NCI-H82 treated with DMSO at 0.1 percent for 48 hours (cell line): ENCODE measurements at regions not wholly inside any gene's neighbourhood (a gene's known extent, or its start where the extent isn't known, plus 50 kb on each side); places are given as distances from the start of the nearest gene placed in this dataset.

Source experiments
- DNase-seq: peaks from one replicate; lab custom pipeline; 2025; ENCODE audit not compliant: unreplicated experiment; lab: John Stamatoyannopoulos, UW

DNA sequence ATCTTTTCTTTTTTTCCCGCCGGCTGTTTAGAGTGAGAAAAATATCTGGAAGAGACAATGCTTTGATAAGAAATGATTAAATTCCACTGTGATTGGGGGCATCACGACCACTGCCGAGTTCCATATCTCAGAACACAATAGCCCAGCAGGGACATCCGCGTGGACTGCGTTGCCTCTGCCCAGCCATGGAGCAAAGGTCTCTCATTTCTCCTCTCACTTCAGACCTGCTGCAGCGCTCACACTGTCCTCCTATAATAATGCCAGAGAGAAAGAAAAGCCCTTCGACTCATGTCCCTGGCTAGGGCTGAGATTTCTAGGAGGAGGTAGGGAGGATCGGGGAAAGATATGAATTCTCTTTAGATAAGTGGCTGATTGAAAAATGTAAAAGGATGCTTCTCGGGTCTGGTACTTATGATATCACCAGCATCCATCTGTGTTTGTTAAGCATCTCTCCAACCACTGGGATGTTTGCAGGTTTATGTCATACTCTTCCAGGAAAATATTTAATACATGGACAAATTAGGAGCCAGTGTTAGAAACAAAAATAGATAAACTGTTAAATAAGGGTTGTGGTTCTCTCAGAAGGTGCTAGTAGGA is 472.9 kb upstream of the AKR1E2 start:
- no peak for DNase-seq

DNA sequence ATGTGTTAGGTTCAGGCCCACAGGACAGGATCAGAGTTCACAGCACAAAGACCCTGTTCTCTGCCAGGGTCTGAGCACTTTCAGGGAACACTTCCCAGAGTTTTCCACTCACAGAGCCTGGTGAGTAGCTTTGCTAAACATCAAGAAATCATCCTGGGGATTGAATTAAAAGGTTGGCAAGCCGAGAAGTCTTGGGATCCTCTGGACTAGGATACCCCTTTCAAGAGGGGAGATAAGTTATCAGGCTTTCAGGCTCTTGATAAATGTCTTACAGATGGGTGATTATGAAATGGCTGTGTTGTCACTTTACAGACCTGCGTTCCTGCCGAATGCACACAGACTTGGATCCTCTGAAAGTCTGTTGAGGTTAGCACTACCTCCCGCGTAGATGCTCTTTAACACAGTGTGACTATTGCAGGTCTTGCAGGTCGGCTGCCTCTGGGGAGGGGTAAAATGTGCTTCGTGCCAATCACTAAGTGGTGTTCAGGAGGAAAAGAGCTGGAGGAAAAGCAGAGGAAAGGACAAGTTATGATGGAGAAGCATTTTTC is 473.5 kb upstream of the AKR1E2 start:
- DNase-seq = no peak

DNA sequence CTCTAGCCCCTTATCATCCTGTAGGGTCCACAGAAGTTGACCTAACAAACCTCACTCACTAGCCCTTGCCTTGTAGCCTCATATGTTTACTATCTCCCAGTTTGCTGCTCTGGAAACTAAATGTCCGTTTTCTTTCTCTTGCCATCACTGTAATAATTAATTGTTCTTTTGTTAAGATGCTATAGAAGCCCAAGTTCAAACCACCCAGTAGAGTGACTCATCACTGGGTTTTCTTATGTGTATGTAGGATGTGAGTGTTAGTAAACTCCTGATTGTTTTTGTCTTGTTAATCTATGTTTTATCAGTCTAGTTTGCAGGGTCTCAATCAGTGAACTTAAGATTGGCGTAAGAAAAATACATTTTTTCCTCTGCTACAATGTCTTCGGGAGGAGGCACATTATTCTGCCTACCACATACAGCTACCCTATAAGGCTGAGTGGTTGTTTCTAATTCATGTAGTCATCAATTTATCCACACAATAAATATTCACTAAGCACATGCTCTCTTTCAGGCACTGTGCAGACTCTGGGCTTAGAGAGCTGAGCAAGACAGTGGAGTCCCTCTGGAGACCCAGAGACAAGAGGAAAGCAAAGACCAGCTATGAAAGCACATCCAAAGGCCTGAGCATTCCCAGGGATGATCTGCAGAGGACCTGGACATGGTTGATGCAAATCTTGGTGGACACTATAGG is 474.1 kb upstream of the AKR1E2 start:
- no peak for DNase-seq

DNA sequence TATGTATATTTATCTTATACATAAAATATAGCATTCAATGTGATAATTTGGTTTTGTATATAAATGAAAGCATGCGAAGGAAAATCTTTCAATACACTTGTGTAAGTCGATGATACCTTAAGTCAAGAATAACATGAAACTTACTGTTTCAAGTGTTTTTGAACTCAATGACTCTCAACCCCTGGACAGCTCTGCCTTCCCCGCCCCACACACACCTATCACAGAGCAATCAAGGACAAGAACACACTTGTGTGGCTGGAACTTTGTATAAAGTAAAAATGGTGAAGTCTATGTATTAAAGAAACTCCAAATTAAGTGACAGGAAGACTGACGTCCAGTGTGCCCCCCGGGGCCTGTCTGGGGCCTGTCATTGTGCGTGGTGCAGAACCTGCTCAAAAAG is 478.6 kb upstream of the AKR1E2 start:
- no peak for DNase-seq

DNA sequence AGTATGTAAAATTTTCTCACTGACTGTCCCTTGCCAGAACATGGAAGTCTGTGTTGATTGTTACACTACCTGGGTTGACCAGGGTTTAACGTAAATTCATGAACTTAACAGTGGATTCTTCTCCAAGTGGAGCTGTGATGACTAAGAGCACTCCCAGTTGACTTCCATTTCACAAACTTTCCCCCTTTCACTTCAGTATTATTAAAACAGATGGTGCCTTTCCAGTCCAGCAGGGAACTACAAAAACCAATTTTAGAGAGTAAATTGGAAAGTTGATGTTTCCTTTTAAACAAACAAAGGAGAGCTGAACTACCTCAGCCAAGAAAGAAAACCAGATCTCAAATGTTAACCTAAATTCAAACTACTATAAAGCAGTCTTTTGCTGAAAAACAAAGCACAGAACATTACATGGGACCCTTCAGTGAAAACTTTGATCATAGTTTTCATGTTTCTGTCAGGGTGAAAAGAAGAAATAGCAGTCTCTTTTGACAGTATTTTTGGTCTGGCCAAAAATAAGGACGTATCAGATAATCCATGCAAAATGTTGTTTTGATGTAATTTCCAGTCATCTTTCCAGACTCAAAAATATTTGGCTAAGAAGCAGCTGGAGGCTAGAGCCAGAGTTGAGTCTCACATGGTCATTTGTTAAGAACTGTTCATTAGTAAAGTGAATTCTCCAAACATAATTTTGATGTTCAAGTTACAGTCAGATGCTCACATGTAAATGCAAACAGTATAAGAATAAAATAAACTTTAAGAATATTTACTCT is 479.9 kb upstream of the AKR1E2 start:
- DNase-seq = no peak

DNA sequence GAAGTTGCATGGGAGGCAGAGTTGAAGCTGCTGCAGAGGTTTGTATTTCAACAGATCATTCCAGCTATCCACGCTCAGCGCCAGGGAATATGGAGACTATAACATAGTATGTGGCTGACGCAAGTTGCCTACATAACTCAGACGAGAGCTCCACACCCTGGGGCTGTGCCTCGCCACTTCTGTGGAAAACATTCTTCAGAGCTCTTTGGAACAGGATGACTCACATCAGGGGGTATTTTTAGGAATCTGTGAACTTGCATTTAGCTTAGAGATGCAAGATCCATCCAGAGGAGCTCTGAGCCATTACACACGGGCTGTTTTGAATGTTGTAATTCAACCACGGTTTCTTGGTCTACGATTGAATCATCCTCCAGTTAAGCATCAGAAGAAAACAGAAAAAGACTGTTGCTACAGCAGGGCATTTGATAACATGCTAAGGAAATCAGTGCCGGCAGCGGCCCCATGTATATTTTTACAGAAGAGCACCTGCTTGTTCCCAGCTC is 481.5 kb upstream of the AKR1E2 start:
- no peak for DNase-seq

DNA sequence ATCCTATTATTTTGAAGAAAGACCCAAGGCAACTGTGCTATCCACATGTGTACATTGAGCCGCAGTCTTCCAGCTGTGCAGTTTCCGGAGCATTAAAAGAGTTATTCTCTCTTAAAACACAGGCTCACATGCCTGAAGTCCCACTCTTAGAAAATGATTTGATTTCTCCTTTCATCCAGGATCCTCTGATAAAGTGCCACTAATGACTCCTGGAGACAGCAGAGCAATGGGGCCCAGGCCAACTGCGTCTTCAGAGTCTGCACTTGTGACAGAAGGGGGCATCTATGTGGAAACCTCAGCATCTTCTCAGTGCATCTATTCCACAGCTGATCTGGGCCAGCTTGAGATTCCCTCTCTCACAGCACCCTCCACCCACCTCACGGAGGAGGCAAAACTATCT is 482.1 kb upstream of the AKR1E2 start:
- DNase-seq = no peak

DNA sequence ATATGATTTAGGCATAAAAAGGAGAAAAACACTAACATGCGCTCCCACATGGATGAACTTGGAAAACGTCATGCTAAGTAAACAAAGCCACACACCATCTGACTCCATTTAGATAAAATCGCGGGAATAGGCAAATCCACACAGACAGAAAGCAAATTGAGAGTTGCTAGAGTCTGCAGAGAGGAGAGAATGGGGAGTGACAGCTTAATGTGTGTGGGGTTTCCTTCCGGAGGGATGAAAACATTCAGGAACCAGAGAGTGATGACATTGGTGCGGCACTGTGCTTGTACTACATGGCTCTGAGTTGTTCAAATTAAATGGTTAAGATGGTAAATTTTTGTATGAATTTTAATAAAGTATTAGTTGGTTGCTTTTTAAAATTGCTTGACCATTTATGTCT is 482.9 kb upstream of the AKR1E2 start:
- DNase-seq = no peak

DNA sequence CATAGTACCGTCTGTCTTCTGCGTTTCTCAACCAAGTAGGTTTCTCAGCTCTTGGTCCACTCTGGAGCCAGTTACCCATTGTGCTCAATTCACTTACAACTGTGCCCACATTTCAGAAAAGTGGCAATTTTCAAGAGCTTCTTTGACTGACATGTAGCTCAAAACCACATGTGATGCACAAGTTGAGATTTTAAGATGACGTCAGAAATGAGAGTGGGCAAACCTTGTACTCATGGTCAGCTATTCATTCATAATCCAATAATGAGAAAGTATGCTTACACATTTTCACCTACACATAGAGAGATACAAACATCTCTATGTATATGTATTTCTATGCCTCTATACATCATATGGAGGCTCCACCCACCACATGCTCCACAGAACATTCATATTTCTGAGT is 487.2 kb upstream of the AKR1E2 start:
- DNase-seq = no peak

DNA sequence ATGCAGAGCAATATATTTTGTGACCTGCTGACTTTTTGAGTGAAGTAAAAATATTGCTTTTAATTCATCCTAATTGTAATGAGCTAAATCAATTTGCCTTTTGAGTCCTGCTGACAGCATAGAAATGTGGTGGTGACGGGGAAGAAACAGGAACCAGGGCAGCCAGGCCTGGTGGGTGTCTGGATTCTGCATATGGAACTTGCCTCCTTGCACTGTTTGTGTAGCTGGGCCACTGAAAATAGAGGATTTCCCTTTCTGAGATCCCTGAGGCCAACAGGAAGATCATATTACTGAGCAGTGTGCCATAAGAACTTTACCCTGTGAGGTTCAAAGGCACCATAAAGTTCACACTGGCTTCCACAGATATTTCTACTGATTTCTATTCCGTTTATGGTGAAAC is 488.4 kb upstream of the AKR1E2 start:
- no peak for DNase-seq

DNA sequence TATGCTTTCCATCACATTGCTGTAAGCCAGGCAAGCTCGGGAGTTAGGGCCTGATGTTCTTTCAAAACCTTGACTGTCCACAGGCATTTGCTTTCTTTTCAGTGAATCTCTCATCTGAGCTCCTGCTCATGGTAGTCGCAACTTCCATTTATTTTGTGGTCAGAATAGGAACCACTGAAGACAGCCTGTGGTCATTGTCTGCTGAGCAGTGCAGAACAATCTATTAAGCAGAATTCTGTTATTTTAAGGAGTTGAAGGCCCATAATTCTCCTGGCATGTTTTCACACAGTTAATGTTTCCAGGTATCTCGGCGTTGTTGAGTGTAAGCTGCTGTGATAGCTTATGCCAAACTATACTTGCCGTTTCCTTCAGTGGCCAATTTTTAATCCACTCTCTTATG is 491.1 kb upstream of the AKR1E2 start:
- no peak for DNase-seq

DNA sequence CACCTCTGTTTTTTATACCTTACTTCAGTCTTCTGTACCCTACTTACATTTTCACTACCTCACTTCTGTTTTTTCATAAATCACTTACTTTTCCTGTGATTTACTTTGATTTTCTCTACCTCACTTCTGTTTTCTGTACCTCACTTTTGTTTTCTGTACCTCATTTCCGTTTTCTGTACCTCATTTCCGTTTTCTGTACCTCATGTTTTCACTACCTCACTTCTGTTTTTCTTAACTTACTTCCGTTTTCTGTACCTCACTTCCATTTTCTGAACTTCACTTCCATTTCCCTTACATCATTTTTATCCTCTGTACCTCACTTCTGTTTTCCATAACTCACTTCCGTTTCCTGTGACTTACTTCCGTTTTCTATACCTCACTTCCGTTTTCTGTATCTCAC is 492.0 kb upstream of the AKR1E2 start:
- DNase-seq = no peak

DNA sequence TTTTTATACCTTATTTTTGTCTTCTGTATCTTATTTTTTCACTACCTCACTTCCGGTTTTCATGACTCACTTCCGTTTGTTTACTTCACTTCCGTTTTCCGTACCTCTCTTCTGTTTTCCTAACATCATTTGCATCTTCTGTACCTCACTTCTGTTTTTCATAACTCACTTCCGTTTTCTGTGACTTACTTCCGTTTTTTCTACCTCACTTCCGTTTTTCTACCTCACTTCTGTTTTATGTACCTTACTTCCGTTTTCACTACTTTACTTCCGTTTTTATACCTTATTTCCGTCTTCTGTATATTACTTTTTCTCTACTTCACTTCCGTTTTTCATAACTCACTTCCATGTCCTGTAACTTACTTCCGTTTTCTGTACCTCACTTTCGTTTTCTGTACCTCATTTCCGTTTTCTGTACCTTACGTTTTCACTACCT is 492.5 kb upstream of the AKR1E2 start:
- no peak for DNase-seq

DNA sequence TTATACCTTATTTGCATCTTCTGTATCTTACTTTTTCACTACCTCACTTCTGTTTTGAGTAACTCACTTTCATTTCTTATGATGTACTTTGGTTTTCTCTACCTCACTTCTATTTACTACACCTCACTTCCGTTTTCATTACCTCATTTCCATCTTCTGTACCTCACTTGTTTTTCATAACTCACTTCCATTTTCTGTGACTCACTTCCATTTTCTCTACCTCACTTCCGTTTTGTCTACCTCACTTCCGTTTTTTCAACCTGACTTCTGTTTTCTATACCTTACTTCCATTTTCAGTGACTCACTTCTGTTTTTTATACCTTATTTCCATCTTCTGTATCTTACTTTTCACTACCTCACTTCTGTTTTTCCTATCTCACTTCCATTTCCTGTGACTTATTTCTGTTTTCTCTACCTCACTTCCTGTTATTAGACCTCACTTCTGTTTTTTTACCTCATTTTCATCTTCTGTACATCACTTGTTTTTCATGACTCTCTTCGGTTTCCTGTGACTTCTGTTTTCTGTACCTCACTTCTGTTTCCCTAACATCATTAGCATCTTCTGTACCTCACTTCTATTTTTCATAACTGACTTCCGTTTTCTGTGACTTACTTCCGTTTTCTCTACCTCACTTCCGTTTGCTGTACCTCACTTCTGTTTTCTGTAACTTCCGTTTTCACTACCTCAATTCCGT is 493.1 kb upstream of the AKR1E2 start:
- no peak for DNase-seq

DNA sequence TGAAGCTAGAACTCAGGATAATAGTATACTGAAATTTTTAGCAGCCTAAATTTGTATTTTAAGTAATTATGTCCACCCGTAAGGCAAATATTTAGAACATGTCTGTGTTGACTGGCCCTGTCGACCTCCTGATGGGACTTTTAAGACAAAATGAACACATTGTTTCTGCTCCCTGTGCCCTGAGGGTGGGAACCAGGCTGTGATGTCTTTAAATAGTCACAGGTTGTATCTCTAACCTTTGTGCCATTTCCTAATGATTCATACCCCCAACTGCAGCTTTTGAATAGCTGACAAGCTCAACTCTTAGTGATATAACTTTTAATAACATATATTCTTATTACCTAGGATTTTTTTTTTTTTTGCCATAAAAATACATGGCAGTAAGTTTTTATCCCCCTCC is 494.9 kb upstream of the AKR1E2 start:
- DNase-seq = no peak

DNA sequence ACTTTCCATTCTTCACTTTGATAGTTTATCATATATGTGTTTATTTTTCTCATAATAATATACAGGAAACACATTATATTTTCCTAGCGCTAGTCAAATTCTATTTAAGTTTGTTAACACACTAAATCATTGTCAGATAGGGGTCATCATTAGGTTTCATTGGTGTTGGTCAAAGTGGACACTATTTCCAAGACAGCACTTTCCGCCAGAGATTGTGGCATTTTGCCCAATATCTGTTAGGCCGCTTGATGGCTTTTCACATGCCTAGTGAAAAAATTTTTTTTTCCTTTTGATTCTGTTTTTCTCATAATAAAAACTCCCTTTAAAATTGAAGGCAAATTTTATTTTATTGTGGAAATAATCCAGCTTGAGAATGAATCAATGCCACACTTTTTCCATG is 495.4 kb upstream of the AKR1E2 start:
- DNase-seq = no peak

DNA sequence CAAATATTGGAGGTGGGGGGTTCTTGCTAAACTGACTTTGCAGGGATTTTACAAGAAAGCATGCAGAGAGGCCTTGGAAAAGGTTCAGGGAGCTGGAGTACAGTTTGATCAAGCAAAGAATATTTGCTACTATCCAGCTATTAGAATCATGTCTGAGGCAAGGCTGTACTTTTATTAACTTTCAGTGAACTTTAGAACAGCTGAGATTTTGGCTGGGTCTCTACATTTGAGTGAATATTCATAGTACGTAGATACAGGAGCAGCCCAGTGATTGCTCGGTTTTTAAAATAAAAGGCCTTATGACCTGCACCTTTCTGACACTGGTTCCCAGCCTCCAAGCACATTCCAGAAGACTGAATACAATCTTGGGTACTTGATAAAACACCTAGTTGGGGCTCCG is 496.8 kb upstream of the AKR1E2 start:
- no peak for DNase-seq

DNA sequence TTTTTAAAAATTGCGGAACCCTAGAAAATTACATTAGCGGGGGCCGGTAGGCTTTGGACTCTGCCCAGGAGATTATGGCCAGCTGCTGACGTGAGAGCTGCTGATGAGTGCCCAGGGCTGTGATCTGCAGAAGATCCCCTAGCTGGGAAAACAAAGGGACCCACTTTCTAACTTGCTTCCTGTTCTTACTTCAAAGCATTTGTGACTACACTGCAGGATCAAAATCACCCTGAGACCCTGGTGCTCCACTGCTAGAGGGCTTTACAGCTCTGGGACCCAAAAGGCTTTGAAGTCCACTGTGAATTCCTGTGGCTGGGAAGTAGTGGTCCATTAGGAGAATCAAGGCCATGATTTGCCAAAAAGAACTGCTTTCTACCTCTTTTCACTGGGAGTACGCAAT is 499.4 kb upstream of the AKR1E2 start:
- no peak for DNase-seq

DNA sequence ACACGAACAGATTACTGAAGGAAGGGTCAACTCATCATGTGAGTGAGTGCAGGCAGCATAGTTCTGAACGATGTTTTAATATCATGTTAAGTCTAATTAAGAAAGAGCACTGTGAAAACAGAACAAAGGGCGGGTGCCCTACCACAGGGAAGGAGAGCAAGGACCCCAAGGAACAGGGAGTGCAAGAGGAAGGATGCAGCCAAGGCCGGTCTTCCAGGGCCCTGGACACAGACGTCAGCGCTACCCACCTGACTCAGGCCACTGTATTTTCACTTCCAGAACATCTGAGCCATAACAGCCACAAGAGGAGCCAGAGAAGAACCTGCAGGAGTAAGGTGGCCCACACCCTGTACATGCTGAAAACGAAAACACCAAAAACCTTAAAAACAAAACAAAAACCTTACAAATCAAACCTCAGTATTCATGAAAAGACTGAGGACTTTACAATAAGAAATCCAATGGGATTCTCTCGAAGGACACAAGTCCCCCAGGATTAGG is 506.1 kb upstream of the AKR1E2 start:
- no peak for DNase-seq

DNA sequence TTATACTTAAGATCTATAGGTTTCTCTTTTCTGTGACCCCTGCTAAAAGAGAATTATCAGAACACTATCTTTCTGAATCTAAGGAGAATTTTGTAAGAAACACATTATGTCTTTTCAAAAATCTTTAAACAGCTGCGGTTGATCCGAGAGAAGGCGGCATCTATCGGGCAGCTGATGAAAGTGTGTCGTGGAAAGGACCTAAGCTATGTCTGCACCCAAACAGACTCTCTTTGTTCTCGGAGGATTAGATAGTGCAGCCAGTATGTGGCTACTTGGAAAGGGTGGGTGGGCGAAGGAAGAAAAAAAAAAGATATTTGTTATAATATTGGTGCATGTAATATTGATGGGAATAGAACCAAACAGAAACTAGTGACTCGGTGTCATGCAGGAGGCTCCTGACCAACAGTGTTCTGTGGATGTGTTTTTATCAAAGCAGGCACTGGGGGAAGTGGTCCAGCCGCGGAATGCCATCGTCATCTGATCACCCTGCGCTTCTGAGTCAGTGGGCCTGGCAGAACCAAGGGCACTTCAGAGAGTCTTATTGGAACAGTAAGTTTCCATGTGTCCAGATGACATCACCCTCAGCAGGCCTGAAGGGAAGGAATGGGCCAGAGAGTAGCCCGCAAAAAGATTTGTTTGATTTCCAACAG is 509.7 kb upstream of the AKR1E2 start:
- no peak for DNase-seq

DNA sequence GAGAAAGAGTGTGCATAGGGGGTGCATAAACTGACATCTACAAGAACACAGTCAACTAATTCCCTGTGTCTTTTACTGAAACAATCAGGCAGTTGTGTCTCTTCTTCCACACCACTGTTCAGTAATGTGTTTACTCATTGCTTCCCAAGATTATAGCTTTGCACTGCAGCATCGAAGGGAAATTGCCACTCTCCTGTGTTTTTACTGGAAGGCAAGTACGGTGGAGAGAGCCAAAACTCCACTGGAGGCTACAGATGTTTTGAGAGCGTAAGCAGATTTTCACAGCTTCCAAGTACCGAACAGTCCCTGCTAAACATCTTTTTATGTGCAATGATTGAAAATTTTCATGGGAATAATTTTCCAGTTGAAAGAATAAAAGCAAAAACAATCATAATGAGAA is 510.5 kb upstream of the AKR1E2 start:
- DNase-seq = no peak
